GM12878 (cell line): ENCODE measurements at regions not wholly inside any gene's neighbourhood (a gene's known extent, or its start where the extent isn't known, plus 50 kb on each side); places are given as distances from the start of the nearest gene placed in this dataset.

Experiments
- ATAC-seq: fragments of 200-7000 bp; cut with Tn5 transposase; 3 replicates; pipeline ENCODE4 v1.9.1; 2020; ENCODE audit warnings: mild to moderate bottlenecking, moderate library complexity
- BruUV-seq: library from RNA; stranded (reverse); fragments of 400-500 nt; replicated peaks from 2 replicates; lab custom pipeline; 2021; lab: Mats Ljungman, UMichigan
- CTCF ChIA-PET: fragments of 300-600 bp; sonication (Branson Sonifier 250); formaldehyde crosslinking; extraction: SDS; loops from one replicate; lab custom pipeline; 2021; ENCODE audit warnings: inconsistent platforms; lab: Yijun Ruan, JAX
- POLR2A ChIA-PET: fragments of 350-600 bp; formaldehyde crosslinking; extraction: SDS; loops from one replicate; lab custom pipeline; 2021; ENCODE audit warnings: inconsistent platforms; lab: Charles Lee
- RAD21 ChIA-PET: fragments of 300-600 bp; sonication (Branson Sonifier 250); formaldehyde crosslinking; loops from one replicate; lab custom pipeline; 2023; ENCODE audit warnings: antibody characterized with exemption; ENCODE audit not compliant: unreplicated experiment; lab: Charles Lee
- SMC1A ChIA-PET: fragments of 300-600 bp; sonication (Branson Sonifier 250); formaldehyde crosslinking; loops from one replicate; lab custom pipeline; 2023; ENCODE audit not compliant: unreplicated experiment, uncharacterized antibody; lab: Charles Lee
- DNase-seq: peaks from one replicate; pipeline ENCODE4 v3.0.0-alpha.2; 2011; ENCODE audit warnings: low read depth, low spot score
- FAIRE-seq: peaks from 3 replicates; lab custom pipeline; 2011; peaks lifted over from hg19 to GRCh38; lab: Jason Lieb, UNC
- H2AFZ ChIP-seq: 2 replicates; pipeline ENCODE4 v1.6.0; 2011; ENCODE audit warnings: low read depth, low read length, control low read depth; ENCODE audit not compliant: control insufficient read depth
- H3K27ac ChIP-seq: 2 replicates; pipeline ENCODE4 v1.5.1; 2011; ENCODE audit warnings: control low read depth; ENCODE audit not compliant: control insufficient read depth, insufficient read depth
- H3K27me3 ChIP-seq, 2 experiments: replicated peaks in 1 of 2; 2 replicates each; pipeline versions ENCODE4 v1.6.0 to v1.6.1; 2011; ENCODE audit warnings: low read length in 1 of 2; ENCODE audit not compliant: control insufficient read depth in 2 of 2, insufficient read depth in 2 of 2
- H3K36me3 ChIP-seq, 2 experiments: 2 replicates each; pipeline ENCODE4 v1.5.1; 2011; ENCODE audit warnings: low read length in 1 of 2; ENCODE audit not compliant: control insufficient read depth in 2 of 2, insufficient read depth in 2 of 2
- H3K4me1 ChIP-seq: 2 replicates; pipeline ENCODE4 v1.6.1; 2011; ENCODE audit warnings: mild to moderate bottlenecking, low read length, moderate library complexity, mixed read lengths; ENCODE audit not compliant: control insufficient read depth, insufficient read depth
- H3K4me2 ChIP-seq: 2 replicates; pipeline ENCODE4 v1.6.0; 2011; ENCODE audit warnings: control low read depth; ENCODE audit not compliant: control insufficient read depth, insufficient read depth
- H3K4me3 ChIP-seq: fragments of 200-600 bp; sonication (generic); 2 replicates; pipeline ENCODE4 v1.5.1; 2016
- H3K79me2 ChIP-seq: 2 replicates; pipeline ENCODE4 v1.6.0; 2011; ENCODE audit warnings: low read length; ENCODE audit not compliant: control insufficient read depth, insufficient read depth
- H3K9ac ChIP-seq: 2 replicates; pipeline ENCODE4 v1.8.0; 2011; ENCODE audit warnings: low read length, control low read depth, mixed read lengths; ENCODE audit not compliant: control insufficient read depth, insufficient read depth
- H3K9me3 ChIP-seq: replicated peaks from 3 replicates; pipeline ENCODE4 v1.5.1; 2011; ENCODE audit warnings: mild to moderate bottlenecking, low read length; ENCODE audit not compliant: control insufficient read depth, insufficient read depth
- H4K20me1 ChIP-seq: 2 replicates; pipeline ENCODE4 v1.6.0; 2011; ENCODE audit not compliant: control insufficient read depth, insufficient read depth
- ASH2L ChIP-seq: fragments of 300-600, 200-600 bp; sonication (generic); IDR thresholded peaks from 2 replicates; pipeline ENCODE4 v1.6.1; 2017; ENCODE audit warnings: low read depth, mild to moderate bottlenecking, borderline replicate concordance
- CTCF ChIP-seq, 3 experiments: IDR thresholded peaks in 2 of 3; conservative IDR thresholded peaks in 1 of 3; 2 replicates each; pipeline ENCODE4 v1.5.1; 2011; ENCODE audit warnings: low read depth in 3 of 3, low read length in 3 of 3, mild to moderate bottlenecking in 3 of 3, control low read depth in 2 of 3, moderate library complexity in 2 of 3, inconsistent platforms in 1 of 3, mixed read lengths in 1 of 3; ENCODE audit not compliant: control insufficient read depth in 2 of 3, insufficient read depth in 1 of 3; ENCODE audit errors: extremely low read depth in 1 of 3
- E2F8 ChIP-seq: fragments of 450-650 bp; IDR thresholded peaks from 2 replicates; pipeline ENCODE4 v1.6.1; 2018; ENCODE audit warnings: mild to moderate bottlenecking, low read depth, moderate library complexity; ENCODE audit not compliant: partially characterized antibody
- GABPA ChIP-seq: IDR thresholded peaks from 2 replicates; pipeline ENCODE4 v1.6.1; 2014; ENCODE audit warnings: antibody characterized with exemption, low read depth, mild to moderate bottlenecking, inconsistent platforms
- IRF3 ChIP-seq: fragments of 450-650 bp; IDR thresholded peaks from 2 replicates; pipeline ENCODE4 v1.6.1; 2014; ENCODE audit warnings: mild to moderate bottlenecking
- MXI1 ChIP-seq: fragments of 150-350 bp; IDR thresholded peaks from 2 replicates; pipeline ENCODE4 v1.6.1; 2011; ENCODE audit warnings: low read depth, mild to moderate bottlenecking, inconsistent platforms, low read length, improper control_type of control experiment
- MYB ChIP-seq: fragments of 150-350 bp; IDR thresholded peaks from 2 replicates; pipeline ENCODE4 v1.6.1; 2014; ENCODE audit warnings: mild to moderate bottlenecking, low read depth, low read length, borderline replicate concordance
- NFYB ChIP-seq: IDR thresholded peaks from 2 replicates; pipeline ENCODE4 v1.6.1; 2011; ENCODE audit warnings: low read depth, mild to moderate bottlenecking, low read length, improper control_type of control experiment, moderate library complexity; ENCODE audit not compliant: insufficient read depth
- RB1 ChIP-seq: fragments of 450-650 bp; formaldehyde crosslinking; IDR thresholded peaks from 2 replicates; pipeline ENCODE4 v1.6.1; 2017; ENCODE audit warnings: mild to moderate bottlenecking, borderline replicate concordance
- RBBP5 ChIP-seq: fragments of 200-600 bp; sonication (generic); conservative IDR thresholded peaks from 2 replicates; pipeline ENCODE4 v1.6.1; 2016
- SP1 ChIP-seq: IDR thresholded peaks from one replicate; pipeline ENCODE4 v1.6.1; 2011; ENCODE audit warnings: low read depth, low read length
- STAT3 ChIP-seq: IDR thresholded peaks from 2 replicates; pipeline ENCODE4 v1.6.1; 2011; ENCODE audit warnings: low read depth, low read length, improper control_type of control experiment
- YBX1 ChIP-seq: fragments of 450-650 bp; IDR thresholded peaks from 2 replicates; pipeline ENCODE4 v1.6.1; 2016; ENCODE audit warnings: antibody characterized with exemption
- ZNF207 ChIP-seq: fragments of 450-650 bp; IDR thresholded peaks from 2 replicates; pipeline ENCODE4 v1.6.1; 2014; ENCODE audit warnings: antibody characterized with exemption, mild to moderate bottlenecking, borderline replicate concordance
- ZNF687 ChIP-seq: fragments of 450-650 bp; IDR thresholded peaks from 2 replicates; pipeline ENCODE4 v1.6.1; 2017; ENCODE audit warnings: mild to moderate bottlenecking, moderate library complexity
- whole genome bisulfite sequencing: methylation state at CpG from one replicate; pipeline ENCODE4 v1.1.6; 2016; ENCODE audit warnings: low lambda C conversion rate; ENCODE audit not compliant: insufficient replicate concordance, insufficient coverage; ENCODE audit errors: missing lambda C conversion rate; 5-methylcytosine and 5-hydroxymethylcytosine counted together
- in situ Hi-C: fragments of 300-500 bp; cut with MboI; formaldehyde crosslinking; loops from 9 replicates; pipeline ENCODE4 v1.14.3; 2018; ENCODE audit warnings: mixed read lengths
- intact Hi-C: fragments of 100-400 bp; cut with micrococcal nuclease; formaldehyde crosslinking; loops from one replicate; pipeline ENCODE4 v1.14.2; 2022; ENCODE audit not compliant: unreplicated experiment

GRCh38 chr10:53667063-53667462 lies 894.5 kb upstream of the MBL2 start:
- no peak overlapping the region for H3K9ac ChIP-seq
- CTCF ChIA-PET, result no interaction called here
- no peaks in the 10 kb centered on the region; the same call in 2 of the 3 replicates for H3K9me3 ChIP-seq
- H3K79me2 ChIP-seq, result no peaks in the 10 kb centered on the region
- SMC1A ChIA-PET, result no interaction called here
- ATAC-seq (no peak), DNase-seq (no peak), FAIRE-seq (no peak)
- intact Hi-C loops (no loop called here), in situ Hi-C loops (no loop called here)
- BruUV-seq, result no TSS peak
- no peaks in the 10 kb centered on the region for H3K27me3 ChIP-seq
- 0% methylated on average over 2 of the region's 2 CpGs for WGBS
- no peak for TF ChIP-seq GABPA
- TF ChIP-seq STAT3, result no peak
- TF ChIP-seq RB1, result no peak
- no peak for TF ChIP-seq YBX1
- TF ChIP-seq E2F8, result no peak
- no peak for TF ChIP-seq SP1
- no peak for TF ChIP-seq NFYB
- no peak for TF ChIP-seq RBBP5
- TF ChIP-seq ASH2L, result no peak
- no peak for TF ChIP-seq MYB
- no peak for TF ChIP-seq ZNF687
- no peak for TF ChIP-seq ZNF207
- TF ChIP-seq IRF3, result no peak
- TF ChIP-seq CTCF (IDR thresholded peaks at IDR 0.05 in 2 of 3, conservative IDR thresholded peaks at IDR 0.05 in 1 of 3; ENCODE audit: control insufficient read depth in 2 of 3, extremely low read depth in 1 of 3, insufficient read depth in 1 of 3, low read depth in 3 of 3, low read length in 3 of 3), result no peak
- no peak for TF ChIP-seq MXI1
- H3K27ac ChIP-seq, result no peak overlapping the region
- H3K36me3 ChIP-seq, result no peaks in the 10 kb centered on the region
- H3K4me2 ChIP-seq, result no peak overlapping the region
- no peak overlapping the region for H3K4me3 ChIP-seq
- no peak overlapping the region for H2AFZ ChIP-seq
- POLR2A ChIA-PET, result no interaction called here
- no peaks in the 10 kb centered on the region for H4K20me1 ChIP-seq
- RAD21 ChIA-PET, result no interaction called here
- no peaks in the 10 kb centered on the region for H3K4me1 ChIP-seq
